ENCODE measurements at regions not wholly inside any gene's neighbourhood (a gene's known extent, or its start where the extent isn't known, plus 50 kb on each side); places are given as distances from the start of the nearest gene placed in this dataset.

GRCh38 chr5:135138116-135138850 lies 104.3 kb upstream of the PITX1 start:
- TF ChIP-seq, protein P1, sequence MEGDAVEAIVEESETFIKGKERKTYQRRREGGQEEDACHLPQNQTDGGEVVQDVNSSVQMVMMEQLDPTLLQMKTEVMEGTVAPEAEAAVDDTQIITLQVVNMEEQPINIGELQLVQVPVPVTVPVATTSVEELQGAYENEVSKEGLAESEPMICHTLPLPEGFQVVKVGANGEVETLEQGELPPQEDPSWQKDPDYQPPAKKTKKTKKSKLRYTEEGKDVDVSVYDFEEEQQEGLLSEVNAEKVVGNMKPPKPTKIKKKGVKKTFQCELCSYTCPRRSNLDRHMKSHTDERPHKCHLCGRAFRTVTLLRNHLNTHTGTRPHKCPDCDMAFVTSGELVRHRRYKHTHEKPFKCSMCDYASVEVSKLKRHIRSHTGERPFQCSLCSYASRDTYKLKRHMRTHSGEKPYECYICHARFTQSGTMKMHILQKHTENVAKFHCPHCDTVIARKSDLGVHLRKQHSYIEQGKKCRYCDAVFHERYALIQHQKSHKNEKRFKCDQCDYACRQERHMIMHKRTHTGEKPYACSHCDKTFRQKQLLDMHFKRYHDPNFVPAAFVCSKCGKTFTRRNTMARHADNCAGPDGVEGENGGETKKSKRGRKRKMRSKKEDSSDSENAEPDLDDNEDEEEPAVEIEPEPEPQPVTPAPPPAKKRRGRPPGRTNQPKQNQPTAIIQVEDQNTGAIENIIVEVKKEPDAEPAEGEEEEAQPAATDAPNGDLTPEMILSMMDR (IDR thresholded peaks at IDR 0.05), result no peak
- no peak for TF ChIP-seq POLR2A (IDR thresholded peaks at IDR 0.05)
- TF ChIP-seq POLR2AphosphoS5 (IDR thresholded peaks at IDR 0.05), result no peak
- TF ChIP-seq EP300 (IDR thresholded peaks at IDR 0.05), result no peak
